Peyer's patch (tissue), 4 donors: ENCODE measurements at regions not wholly inside any gene's neighbourhood (a gene's known extent, or its start where the extent isn't known, plus 50 kb on each side); places are given as distances from the start of the nearest gene placed in this dataset.
"Not testable (repeated sequence)": the region's sequence is repeated elsewhere in the genome, so short reads cannot be mapped to it uniquely, and the experiment has no call there.

ENCODE experiments used
- DNase-seq, 3 donors: peaks; one replicate each; pipeline ENCODE4 v3.0.0-alpha.2; 2017 to 2019
- H3K27ac ChIP-seq, 4 donors: fragments of 200-600 bp; sonication (generic); one replicate each; pipeline ENCODE4 v1.5.1; 2016 to 2019
- H3K27me3 ChIP-seq, 2 donors: fragments of 200-600 bp; sonication (generic); one replicate each; pipeline ENCODE4 v1.5.1; 2019
- H3K36me3 ChIP-seq, 3 donors: fragments of 200-600 bp; sonication (generic); one replicate each; pipeline ENCODE4 v1.5.1; 2016 to 2019
- H3K4me1 ChIP-seq, 4 donors: fragments of 200-600 bp; sonication (generic); one replicate each; pipeline ENCODE4 v1.5.1; 2016 to 2019
- H3K4me3 ChIP-seq, 4 donors: fragments of 200-600 bp; sonication (generic); 1 replicate in 3 of 4; 2 replicates in 1 of 4; pipeline ENCODE4 v1.5.1; 2016 to 2019; ENCODE audit warnings: mild to moderate bottlenecking in 1 of 4
- H3K9me3 ChIP-seq, 4 donors: fragments of 200-600 bp; sonication (generic); one replicate each; pipeline ENCODE4 v1.5.1; 2016 to 2019; ENCODE audit warnings: mild to moderate bottlenecking in 1 of 4
- CTCF ChIP-seq, 6 experiments: fragments of 450-650 bp in 4 of 6; fragments of 200-600 bp in 2 of 6; sonication (generic) in 1 of 6; IDR thresholded peaks; one replicate each; pipeline ENCODE4 v1.5.1; 2017 to 2019; ENCODE audit warnings: antibody characterized with exemption in 6 of 6, mild to moderate bottlenecking in 3 of 6, moderate library complexity in 1 of 6
- POLR2A ChIP-seq, 2 donors: fragments of 450-650 bp; IDR thresholded peaks; one replicate each; pipeline ENCODE4 v1.5.1; 2017; ENCODE audit warnings: antibody characterized with exemption in 2 of 2, mild to moderate bottlenecking in 2 of 2, moderate library complexity in 2 of 2

- Histone ChIP-seq H3K4me1 (no peaks in the 10 kb centered on the region), H3K27ac (no peak overlapping the region), H3K9me3 (no peaks in the 10 kb centered on the region), H3K36me3 (no peaks in the 10 kb centered on the region), H3K4me3 (no peak overlapping the region), H3K27me3 (no peaks in the 10 kb centered on the region)
- no peak for TF ChIP-seq POLR2A (IDR thresholded peaks at IDR 0.05)
- no peak for TF ChIP-seq CTCF (IDR thresholded peaks at IDR 0.05)
- no peak for DNase-seq
These were observed 164.9 kb upstream of the USP9X start for GRCh38 chrX:40920351-40920750.

GRCh38 chrX:40922307-40922706, 162.9 kb upstream of the USP9X start:
- no peak for DNase-seq

GRCh38 chrX:40926739-40927427, 158.4 kb upstream of the USP9X start:
- not testable (repeated sequence) for DNase-seq, H3K4me1 ChIP-seq, H3K27me3 ChIP-seq, H3K27ac ChIP-seq, H3K36me3 ChIP-seq, H3K4me3 ChIP-seq, H3K9me3 ChIP-seq

More at GRCh38 chrX:40922307-40922706, 162.9 kb upstream of the USP9X start:
- Histone ChIP-seq H3K27ac (no peak overlapping the region), H3K36me3 (no peaks in the 10 kb centered on the region), H3K4me3 (no peak overlapping the region), H3K9me3 (no peaks in the 10 kb centered on the region), H3K4me1 (no peaks in the 10 kb centered on the region), H3K27me3 (no peaks in the 10 kb centered on the region)
- TF ChIP-seq CTCF (IDR thresholded peaks at IDR 0.05) (peak in 3 of 6 experiments; percentile 45 to 59 (median 53)), POLR2A (IDR thresholded peaks at IDR 0.05) (no peak)

DNA sequence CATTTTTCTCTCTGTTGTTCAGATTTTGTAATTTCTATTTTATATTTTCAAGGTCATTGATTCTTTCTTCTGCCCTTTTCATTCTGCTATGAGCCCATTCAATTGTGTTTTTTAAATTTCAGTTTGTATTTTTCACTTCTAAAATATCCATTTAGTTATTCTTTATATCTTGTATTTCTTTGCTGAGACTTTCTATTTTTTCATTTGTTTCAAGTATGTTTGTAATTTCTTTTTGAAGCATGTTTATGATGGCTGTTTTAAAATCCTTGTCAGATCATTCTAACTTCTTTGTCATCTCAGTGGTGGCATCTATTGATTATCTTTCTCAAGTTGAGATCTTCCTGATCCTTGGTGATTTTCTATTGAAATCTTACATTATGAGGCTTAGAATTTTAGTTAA, 157.2 kb upstream of the USP9X start:
- Histone ChIP-seq H3K4me1 (no peaks in the 10 kb centered on the region), H3K4me3 (no peak overlapping the region), H3K27me3 (no peaks in the 10 kb centered on the region), H3K9me3 (no peaks in the 10 kb centered on the region), H3K36me3 (no peaks in the 10 kb centered on the region), H3K27ac (no peak overlapping the region)
- TF ChIP-seq CTCF (IDR thresholded peaks at IDR 0.05) (no peak), POLR2A (IDR thresholded peaks at IDR 0.05) (no peak)
- DNase-seq = no peak

- H3K9me3 ChIP-seq = no peaks in the 10 kb centered on the region
- DNase-seq = no peak
- H3K4me1 ChIP-seq = no peaks in the 10 kb centered on the region
- H3K27ac ChIP-seq = peak overlapping the region in 1 of 4 donors; percentile 14
- TF ChIP-seq CTCF (IDR thresholded peaks at IDR 0.05) (no peak), POLR2A (IDR thresholded peaks at IDR 0.05) (no peak)
- H3K4me3 ChIP-seq = no peak overlapping the region
- no peaks in the 10 kb centered on the region for H3K36me3 ChIP-seq
- no peaks in the 10 kb centered on the region for H3K27me3 ChIP-seq
These were observed 153.3 kb upstream of the USP9X start for GRCh38 chrX:40931921-40932320.

- H3K27me3 ChIP-seq = no peaks in the 10 kb centered on the region
- DNase-seq = no peak
- TF ChIP-seq POLR2A (IDR thresholded peaks at IDR 0.05) (no peak), CTCF (IDR thresholded peaks at IDR 0.05) (no peak)
- no peaks in the 10 kb centered on the region for H3K36me3 ChIP-seq
- no peaks in the 10 kb centered on the region for H3K4me1 ChIP-seq
- peak overlapping the region in 2 of 4 donors; percentile 4 to 5 for H3K4me3 ChIP-seq
- no peaks in the 10 kb centered on the region for H3K9me3 ChIP-seq
- peak overlapping the region; percentile 43 to 71 (median 54) for H3K27ac ChIP-seq
These were observed 152.0 kb upstream of the USP9X start for GRCh38 chrX:40933132-40933705.
